SU-DHL-6 (cell line): ENCODE measurements at regions not wholly inside any gene's neighbourhood (a gene's known extent, or its start where the extent isn't known, plus 50 kb on each side); places are given as distances from the start of the nearest gene placed in this dataset.

ENCODE experiments used
- H2AFZ ChIP-seq: fragments of 200-600 bp; sonication (generic); 2 replicates; pipeline ENCODE4 v1.6.1; 2014; ENCODE audit warnings: low read depth, mild to moderate bottlenecking, moderate library complexity, mixed read lengths, antibody characterized with exemption, low read length; ENCODE audit not compliant: severe bottlenecking
- H3F3A ChIP-seq: fragments of 200-600 bp; shearing (Covaris generic); 2 replicates; pipeline ENCODE4 v1.6.0; 2016; ENCODE audit warnings: antibody characterized with exemption, mild to moderate bottlenecking; ENCODE audit not compliant: insufficient read depth
- H3K27ac ChIP-seq: fragments of 200-600 bp; sonication (generic); 2 replicates; pipeline ENCODE4 v1.5.1; 2016; ENCODE audit warnings: low read depth, mild to moderate bottlenecking, low read length, moderate library complexity, mixed read lengths
- H3K27me3 ChIP-seq: fragments of 200-600 bp; sonication (generic), shearing (Covaris generic); 2 replicates; pipeline ENCODE4 v1.6.0; 2014; ENCODE audit warnings: mild to moderate bottlenecking, low read length
- H3K36me3 ChIP-seq: fragments of 200-600 bp; sonication (generic); 2 replicates; pipeline ENCODE4 v1.6.1; 2014; ENCODE audit warnings: mild to moderate bottlenecking, low read length, mixed read lengths
- H3K4me2 ChIP-seq: fragments of 300-600, 200-600 bp; shearing (Covaris generic), sonication (generic); 2 replicates; pipeline ENCODE4 v1.6.0; 2014; ENCODE audit warnings: low read length, low read depth, mild to moderate bottlenecking; ENCODE audit not compliant: poor library complexity, severe bottlenecking
- H3K4me3 ChIP-seq: fragments of 200-600 bp; sonication (generic); 2 replicates; pipeline ENCODE4 v1.5.1; 2014; ENCODE audit warnings: antibody characterized with exemption, low read length, mild to moderate bottlenecking, mixed read lengths; ENCODE audit not compliant: insufficient read depth, poor library complexity, severe bottlenecking
- H3K79me2 ChIP-seq: fragments of 200-600 bp; sonication (generic); 2 replicates; pipeline ENCODE4 v1.6.1; 2014; ENCODE audit warnings: mild to moderate bottlenecking, low read length, moderate library complexity; ENCODE audit not compliant: insufficient read depth
- H3K9ac ChIP-seq: fragments of 200-600 bp; sonication (generic); 2 replicates; pipeline ENCODE4 v1.7.0; 2014; ENCODE audit warnings: mild to moderate bottlenecking, low read length
- H3K9me2 ChIP-seq: fragments of 200-600 bp; sonication (generic); replicated peaks from 2 replicates; pipeline ENCODE4 v1.6.1; 2014; ENCODE audit warnings: low read length; ENCODE audit not compliant: insufficient read depth
- H3K9me3 ChIP-seq: fragments of 200-600 bp; sonication (generic); 2 replicates; pipeline ENCODE4 v1.6.1; 2014; ENCODE audit warnings: low read length, mixed read lengths; ENCODE audit not compliant: insufficient read depth
- H4K20me1 ChIP-seq: fragments of 200-600 bp; sonication (generic); 2 replicates; pipeline ENCODE4 v1.6.1; 2014; ENCODE audit warnings: low read depth, mild to moderate bottlenecking, antibody characterized with exemption, low read length, moderate library complexity, mixed read lengths
- CTCF ChIP-seq: fragments of 200-600 bp; sonication (generic); IDR thresholded peaks from one replicate; pipeline ENCODE4 v1.5.1; 2017; ENCODE audit warnings: antibody characterized with exemption, mild to moderate bottlenecking, low read length, moderate library complexity; ENCODE audit not compliant: insufficient read depth, poor library complexity, severe bottlenecking
- EZH2phosphoT487 ChIP-seq: fragments of 200-600 bp; sonication (generic), shearing (Covaris generic); conservative IDR thresholded peaks from 2 replicates; pipeline ENCODE4 v1.6.1; 2018; ENCODE audit warnings: mild to moderate bottlenecking, antibody characterized with exemption, low read length, moderate library complexity, mixed read lengths

DNA sequence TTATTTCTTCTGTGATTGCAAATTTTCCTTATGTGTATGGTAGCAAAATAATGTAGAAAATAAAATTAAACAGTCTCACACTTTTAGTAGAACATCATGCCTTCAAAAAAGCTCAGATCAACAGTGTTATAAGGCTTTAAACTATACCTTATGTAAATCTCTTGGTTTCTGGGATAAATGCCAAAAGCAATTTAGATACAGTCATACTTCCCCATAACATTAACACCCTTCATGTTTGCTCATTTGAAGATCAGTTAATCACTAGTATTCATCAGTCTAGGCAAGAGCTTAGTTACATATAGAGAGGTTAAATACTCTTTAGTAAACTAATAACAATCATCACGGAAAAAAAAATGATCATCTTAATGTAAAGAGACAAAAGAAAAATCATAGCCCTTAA is 421.8 kb upstream of the ANO3 start:
- TF ChIP-seq EZH2phosphoT487 = no peak
- no peak for TF ChIP-seq CTCF

GRCh38 chr11:25920356-25920755 is 411.6 kb upstream of the ANO3 start:
- TF ChIP-seq CTCF (no peak), EZH2phosphoT487 (no peak)
- H3K9ac ChIP-seq = no peak overlapping the region
- H3K9me3 ChIP-seq = no peaks in the 10 kb centered on the region
- H3K27ac ChIP-seq = no peak overlapping the region
- no peaks in the 10 kb centered on the region for H3K9me2 ChIP-seq
- H3K79me2 ChIP-seq = no peaks in the 10 kb centered on the region
- no peaks in the 10 kb centered on the region for H3F3A ChIP-seq
- no peaks in the 10 kb centered on the region for H4K20me1 ChIP-seq
- no peak overlapping the region for H2AFZ ChIP-seq
- no peaks in the 10 kb centered on the region for H3K36me3 ChIP-seq
- no peaks in the 10 kb centered on the region for H3K27me3 ChIP-seq
- no peak overlapping the region for H3K4me2 ChIP-seq
- no peak overlapping the region for H3K4me3 ChIP-seq

More for the DNA sequence above, 421.8 kb upstream of the ANO3 start:
- Histone ChIP-seq H3K9me2 (no peaks in the 10 kb centered on the region), H3F3A (no peaks in the 10 kb centered on the region), H3K4me3 (no peak overlapping the region), H3K27ac (no peak overlapping the region), H4K20me1 (no peaks in the 10 kb centered on the region), H3K4me2 (no peak overlapping the region), H3K27me3 (no peaks in the 10 kb centered on the region), H3K36me3 (no peaks in the 10 kb centered on the region), H2AFZ (no peak overlapping the region), H3K79me2 (no peaks in the 10 kb centered on the region), H3K9me3 (peaks cover 3% of the 10 kb centered on the region; the same call in 1 of the 2 replicates), H3K9ac (no peak overlapping the region)

- TF ChIP-seq CTCF (no peak), EZH2phosphoT487 (no peak)
- H3K9ac ChIP-seq = no peak overlapping the region
- no peak overlapping the region for H3K27ac ChIP-seq
- peak overlapping the region; percentile 21 for H2AFZ ChIP-seq
- no peaks in the 10 kb centered on the region for H3K9me3 ChIP-seq
- H3K36me3 ChIP-seq = no peaks in the 10 kb centered on the region
- no peak overlapping the region for H3K4me2 ChIP-seq
- no peaks in the 10 kb centered on the region for H3K27me3 ChIP-seq
- H4K20me1 ChIP-seq = no peaks in the 10 kb centered on the region
- no peaks in the 10 kb centered on the region for H3F3A ChIP-seq
- H3K4me3 ChIP-seq = no peak overlapping the region
- H3K79me2 ChIP-seq = no peaks in the 10 kb centered on the region
- H3K9me2 ChIP-seq = no peaks in the 10 kb centered on the region
Measured at GRCh38 chr11:25924586-25924985, 407.3 kb upstream of the ANO3 start.

DNA sequence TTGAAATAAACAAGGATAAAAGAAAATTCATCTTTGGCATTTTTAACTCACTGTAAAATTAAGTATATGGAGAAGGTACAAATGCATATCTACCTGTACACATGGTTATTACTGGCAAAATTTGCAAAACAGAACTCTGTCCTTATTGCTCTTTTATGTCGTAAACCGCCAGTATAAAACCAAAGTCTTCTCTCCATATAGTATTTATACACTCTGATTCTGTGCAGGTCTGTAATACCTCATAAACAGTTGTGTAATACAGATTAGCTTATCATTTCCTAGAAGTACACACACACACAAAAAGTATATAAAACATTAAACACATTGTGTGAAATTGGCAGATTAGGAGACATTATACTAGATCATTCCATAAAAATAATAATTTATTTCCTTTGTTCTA is 406.6 kb upstream of the ANO3 start:
- no peaks in the 10 kb centered on the region for H3K9me3 ChIP-seq
- H3K4me3 ChIP-seq = no peak overlapping the region
- no peaks in the 10 kb centered on the region for H3K79me2 ChIP-seq
- no peaks in the 10 kb centered on the region for H3K9me2 ChIP-seq
- no peak overlapping the region for H3K4me2 ChIP-seq
- no peak overlapping the region for H2AFZ ChIP-seq
- no peaks in the 10 kb centered on the region for H4K20me1 ChIP-seq
- no peaks in the 10 kb centered on the region for H3F3A ChIP-seq
- TF ChIP-seq EZH2phosphoT487 (no peak), CTCF (no peak)
- H3K27ac ChIP-seq = no peak overlapping the region
- H3K9ac ChIP-seq = no peak overlapping the region
- H3K36me3 ChIP-seq = no peaks in the 10 kb centered on the region
- H3K27me3 ChIP-seq = no peaks in the 10 kb centered on the region
